ENCODE measurements at regions not wholly inside any gene's neighbourhood (a gene's known extent, or its start where the extent isn't known, plus 50 kb on each side); places are given as distances from the start of the nearest gene placed in this dataset.

- TF ChIP-seq, protein P1, sequence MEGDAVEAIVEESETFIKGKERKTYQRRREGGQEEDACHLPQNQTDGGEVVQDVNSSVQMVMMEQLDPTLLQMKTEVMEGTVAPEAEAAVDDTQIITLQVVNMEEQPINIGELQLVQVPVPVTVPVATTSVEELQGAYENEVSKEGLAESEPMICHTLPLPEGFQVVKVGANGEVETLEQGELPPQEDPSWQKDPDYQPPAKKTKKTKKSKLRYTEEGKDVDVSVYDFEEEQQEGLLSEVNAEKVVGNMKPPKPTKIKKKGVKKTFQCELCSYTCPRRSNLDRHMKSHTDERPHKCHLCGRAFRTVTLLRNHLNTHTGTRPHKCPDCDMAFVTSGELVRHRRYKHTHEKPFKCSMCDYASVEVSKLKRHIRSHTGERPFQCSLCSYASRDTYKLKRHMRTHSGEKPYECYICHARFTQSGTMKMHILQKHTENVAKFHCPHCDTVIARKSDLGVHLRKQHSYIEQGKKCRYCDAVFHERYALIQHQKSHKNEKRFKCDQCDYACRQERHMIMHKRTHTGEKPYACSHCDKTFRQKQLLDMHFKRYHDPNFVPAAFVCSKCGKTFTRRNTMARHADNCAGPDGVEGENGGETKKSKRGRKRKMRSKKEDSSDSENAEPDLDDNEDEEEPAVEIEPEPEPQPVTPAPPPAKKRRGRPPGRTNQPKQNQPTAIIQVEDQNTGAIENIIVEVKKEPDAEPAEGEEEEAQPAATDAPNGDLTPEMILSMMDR (IDR thresholded peaks at IDR 0.05) = no peak
- no peak for TF ChIP-seq POLR2AphosphoS5 (IDR thresholded peaks at IDR 0.05)
These were observed 76.0 kb downstream of the GADD45G start for GRCh38 chr9:89680547-89681467.

Data from breast epithelium (tissue), 3 donors.